Skeletal muscle cell (primary cell): ENCODE measurements at regions not wholly inside any gene's neighbourhood (a gene's known extent, or its start where the extent isn't known, plus 50 kb on each side); places are given as distances from the start of the nearest gene placed in this dataset.
"Not testable (repeated sequence)": the region's sequence is repeated elsewhere in the genome, so short reads cannot be mapped to it uniquely, and the experiment has no call there.

Experiments used
- DNase-seq: peaks from one replicate; pipeline ENCODE4 v3.0.0-alpha.2; 2010; ENCODE audit warnings: low read depth
- H3K4me3 ChIP-seq: 2 replicates; pipeline ENCODE4 v1.5.1; 2011; ENCODE audit warnings: low read depth, mild to moderate bottlenecking, control low read depth, low read length, moderate library complexity

GRCh38 chr1:25018110-25018735 lies 88.1 kb upstream of the RUNX3 start:
- no peak overlapping the region for H3K4me3 ChIP-seq
- DNase-seq: no peak

- H3K4me3 ChIP-seq: no peak overlapping the region
- DNase-seq: peak; percentile 60
Measured at GRCh38 chr1:25017436-25018109, 87.5 kb upstream of the RUNX3 start.

DNA sequence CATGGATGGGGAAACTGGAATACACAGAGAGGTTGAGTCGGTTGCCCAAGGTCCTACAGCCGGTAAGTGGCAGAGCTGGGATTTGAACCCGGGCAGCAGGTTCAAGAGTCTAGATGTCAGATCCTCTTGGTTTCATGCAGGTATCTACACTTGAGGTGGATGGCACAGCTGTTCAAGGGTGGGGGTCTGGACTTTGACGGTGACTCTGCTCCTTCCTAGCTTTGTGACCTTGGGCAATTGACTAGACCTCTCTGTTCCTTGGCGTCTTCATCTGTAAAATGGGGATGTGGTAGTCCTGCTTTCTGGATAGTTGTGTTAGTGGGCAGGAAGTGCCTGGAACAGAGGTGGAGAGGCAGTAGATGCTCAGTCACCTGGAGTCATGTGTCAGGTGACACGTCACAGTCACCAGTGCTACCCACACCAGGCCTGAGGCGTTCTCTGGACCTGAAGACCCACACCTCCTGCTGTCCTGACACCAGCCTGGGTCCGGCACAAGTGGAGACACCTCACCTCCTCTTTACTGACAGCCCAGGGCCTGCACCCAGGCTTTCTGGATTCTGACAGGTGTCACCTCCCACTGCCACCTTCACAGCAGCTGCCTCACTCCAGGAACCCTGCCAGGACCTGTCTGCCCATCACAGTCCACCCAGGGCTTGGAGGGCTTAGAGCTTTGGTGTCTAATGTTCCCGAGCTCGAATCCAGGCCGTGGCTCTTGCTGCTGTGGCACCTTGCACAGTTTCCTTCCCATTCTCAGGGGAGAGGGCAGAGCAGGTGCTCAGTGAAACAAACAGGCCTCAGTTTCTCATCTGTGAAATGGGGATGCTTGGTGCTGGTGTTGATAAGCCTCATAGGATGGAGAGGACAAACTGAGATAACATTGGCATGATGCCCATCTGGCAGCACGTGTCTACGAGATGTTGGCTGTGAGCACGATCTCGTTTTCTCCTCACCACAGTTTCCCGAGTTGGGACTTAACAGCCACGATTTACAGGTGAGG lies 83.2 kb upstream of the RUNX3 start:
- H3K4me3 ChIP-seq: no peak overlapping the region
- no peak for DNase-seq

DNA sequence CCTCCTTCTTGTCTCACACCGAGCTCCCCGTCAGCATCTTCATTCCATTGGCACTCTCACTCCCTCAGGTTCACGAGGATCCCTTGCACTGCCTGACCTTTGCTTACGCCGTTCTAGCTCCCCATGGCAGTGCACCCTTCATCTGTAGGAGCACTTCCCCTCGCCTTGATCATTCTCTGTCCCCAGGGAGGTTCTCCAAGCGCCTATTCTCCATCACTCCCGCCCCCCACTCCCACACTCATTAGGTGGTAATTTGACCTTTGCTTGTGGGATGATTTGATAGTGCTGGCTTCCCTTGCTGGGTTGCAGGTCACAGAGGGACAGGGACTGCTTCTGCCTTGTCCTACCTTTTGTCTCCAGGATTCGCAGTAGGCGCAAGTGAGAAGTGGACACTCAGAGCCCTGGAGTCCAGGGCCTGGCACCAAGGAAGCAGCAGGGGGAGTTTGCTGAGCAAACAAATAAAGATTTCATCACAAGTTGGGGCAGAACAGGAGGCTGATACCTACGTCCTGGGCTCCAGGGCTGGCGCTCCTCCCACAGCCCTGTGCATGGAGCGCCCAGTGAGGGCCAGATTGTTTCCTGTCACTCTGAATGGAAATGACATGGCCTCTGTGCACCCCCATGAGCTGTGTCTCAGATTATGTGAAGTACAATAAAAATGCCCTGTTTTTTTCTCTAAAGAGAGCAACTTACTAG lies 82.0 kb upstream of the RUNX3 start:
- no peak overlapping the region for H3K4me3 ChIP-seq
- no peak for DNase-seq

DNA sequence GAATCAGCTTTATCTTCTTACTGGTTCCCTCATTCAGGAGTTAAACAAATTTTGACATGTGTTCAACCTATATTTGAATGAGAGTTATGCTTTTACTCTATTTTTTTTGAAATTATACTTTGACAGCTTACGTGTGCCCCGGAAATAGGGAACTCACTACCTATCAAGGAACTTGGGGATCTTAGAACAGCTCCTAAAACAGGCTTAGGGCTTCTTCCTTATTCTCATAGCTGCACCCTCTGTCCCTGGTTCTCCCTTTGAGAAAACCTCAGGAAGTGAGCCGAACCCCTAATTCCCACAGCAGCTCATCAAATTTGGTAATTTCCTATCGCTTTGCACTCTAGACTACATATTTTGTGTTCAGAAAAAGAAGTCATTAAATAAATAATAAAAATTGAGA lies 81.2 kb upstream of the RUNX3 start:
- H3K4me3 ChIP-seq: no peak overlapping the region
- DNase-seq: no peak

DNA sequence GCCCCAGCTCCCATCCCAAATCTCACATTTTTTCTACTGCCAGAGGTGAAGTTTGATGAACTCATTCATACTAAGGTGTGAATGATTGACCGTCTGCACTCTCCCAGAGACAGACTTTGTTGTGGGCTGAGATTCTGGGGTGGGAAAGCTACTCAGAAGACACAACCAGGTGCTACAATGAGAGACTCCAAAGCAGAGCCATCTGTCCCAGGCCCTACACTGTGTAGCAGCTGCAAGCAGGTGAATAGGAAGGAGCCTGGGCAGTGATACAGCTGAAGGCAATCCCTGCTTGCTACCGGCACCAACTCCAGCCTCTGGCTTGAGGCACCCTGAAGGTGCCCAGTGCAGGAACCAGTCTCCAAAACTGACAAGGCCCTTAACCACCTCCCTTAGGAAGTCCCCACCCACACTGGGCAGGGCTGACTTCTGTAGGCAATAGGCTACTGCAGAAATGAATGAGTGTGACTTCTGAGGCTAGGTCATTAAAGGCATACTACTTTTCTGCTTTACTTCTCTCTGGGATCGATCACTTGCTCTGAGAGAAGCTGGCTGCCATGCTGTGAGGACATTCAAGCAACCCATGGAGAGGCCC lies 79.7 kb upstream of the RUNX3 start:
- no peak for DNase-seq
- H3K4me3 ChIP-seq: no peak overlapping the region

- no peak for DNase-seq
- no peak overlapping the region for H3K4me3 ChIP-seq
Measured at GRCh38 chr1:25008192-25008485, 78.1 kb upstream of the RUNX3 start.

DNA sequence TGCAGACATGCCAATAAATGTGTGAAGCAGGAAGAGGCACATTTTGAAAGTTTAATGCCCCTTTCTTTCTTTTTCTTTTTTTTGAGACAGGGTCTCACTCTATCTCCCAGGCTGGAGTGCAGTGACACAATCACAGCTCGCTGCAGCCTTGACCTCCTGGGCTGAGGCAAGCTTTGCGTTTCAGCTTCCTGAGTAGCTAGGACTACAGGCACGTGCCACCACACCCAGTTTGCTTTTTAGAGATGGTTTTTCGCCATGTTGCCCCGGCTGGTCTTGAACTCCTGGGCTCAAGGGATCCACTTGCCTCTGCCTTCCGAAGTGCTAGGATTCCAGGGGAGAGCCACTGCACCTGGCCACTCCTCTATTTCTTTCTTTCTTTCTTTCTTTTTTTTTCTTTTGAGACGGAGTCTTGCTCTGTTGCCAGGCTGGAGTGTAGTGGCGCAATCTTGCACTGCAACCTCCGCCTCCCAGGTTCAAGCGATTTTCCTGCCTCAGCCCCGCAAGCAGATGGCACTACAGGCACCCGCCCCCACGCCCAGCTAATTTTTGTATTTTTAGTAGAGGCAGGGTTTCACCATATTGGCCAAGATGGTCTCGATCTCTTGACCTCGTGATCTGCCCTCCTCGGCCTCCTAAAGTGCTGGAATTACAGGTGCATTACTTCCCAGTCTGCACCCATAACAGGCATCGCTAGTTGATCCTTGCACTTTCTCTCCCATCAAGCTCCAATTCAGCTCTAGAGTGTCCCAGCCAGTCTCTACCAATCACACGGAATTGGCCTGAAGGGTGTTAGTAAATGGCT lies 77.5 kb upstream of the RUNX3 start:
- not testable (repeated sequence) for DNase-seq, H3K4me3 ChIP-seq

DNA sequence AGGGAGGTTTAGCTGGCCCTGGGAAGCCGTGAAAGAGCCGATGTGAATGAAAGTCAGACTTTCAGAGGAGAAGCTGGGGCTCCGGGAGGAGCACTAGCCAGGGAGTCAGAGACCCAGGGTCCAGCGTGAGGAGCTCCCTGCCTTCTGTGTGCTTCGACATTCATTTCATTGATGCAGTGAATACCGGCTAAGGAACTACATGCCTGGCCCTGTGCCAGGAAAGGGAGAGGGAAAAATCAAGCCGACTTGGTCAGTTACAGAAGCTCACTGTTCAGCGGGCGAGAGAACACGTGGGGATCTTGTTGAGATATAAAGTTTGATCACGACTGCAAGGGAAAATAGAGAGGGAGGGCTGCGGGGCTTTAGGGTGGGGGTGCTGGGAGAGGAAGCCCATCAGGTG lies 76.7 kb upstream of the RUNX3 start:
- H3K4me3 ChIP-seq: no peak overlapping the region
- DNase-seq: no peak

- no peak overlapping the region for H3K4me3 ChIP-seq
- no peak for DNase-seq
Measured at GRCh38 chr1:25004355-25004754, 74.3 kb upstream of the RUNX3 start.

DNA sequence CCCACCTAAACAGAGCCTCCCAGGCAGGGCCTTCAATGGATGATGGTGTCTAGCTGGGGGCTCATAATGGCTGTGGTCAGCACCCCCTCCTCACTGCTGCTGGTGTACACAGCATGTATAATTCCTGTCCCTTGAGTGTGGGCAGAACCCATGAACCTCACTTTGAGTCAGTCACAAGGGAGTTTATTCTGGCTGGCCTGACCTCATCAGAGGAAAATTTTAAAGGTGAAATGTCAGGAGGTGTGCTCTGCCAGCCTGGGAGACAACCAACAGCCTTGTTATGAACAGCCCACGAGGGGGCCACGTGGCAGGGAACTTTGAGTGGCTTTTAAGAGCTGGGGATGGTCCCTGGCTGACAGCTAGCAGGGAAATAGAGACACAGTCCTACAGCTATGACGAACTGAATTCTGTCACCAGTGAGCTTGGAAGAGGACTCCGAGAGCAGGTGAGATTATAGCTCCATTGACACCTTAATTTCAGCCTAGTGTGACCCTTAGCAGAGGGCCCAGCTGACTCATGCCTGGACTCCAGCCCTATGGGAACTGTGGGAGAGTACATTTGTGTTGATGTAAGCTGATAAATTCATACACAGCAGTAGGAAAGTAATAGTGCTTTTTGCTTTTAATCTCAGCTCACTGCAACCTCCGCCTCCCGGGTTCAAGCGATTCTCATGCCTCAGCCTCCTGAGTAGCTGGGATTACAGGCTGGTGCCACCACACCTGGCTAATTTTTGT lies 73.5 kb upstream of the RUNX3 start:
- no peak for DNase-seq
- H3K4me3 ChIP-seq: no peak overlapping the region

DNA sequence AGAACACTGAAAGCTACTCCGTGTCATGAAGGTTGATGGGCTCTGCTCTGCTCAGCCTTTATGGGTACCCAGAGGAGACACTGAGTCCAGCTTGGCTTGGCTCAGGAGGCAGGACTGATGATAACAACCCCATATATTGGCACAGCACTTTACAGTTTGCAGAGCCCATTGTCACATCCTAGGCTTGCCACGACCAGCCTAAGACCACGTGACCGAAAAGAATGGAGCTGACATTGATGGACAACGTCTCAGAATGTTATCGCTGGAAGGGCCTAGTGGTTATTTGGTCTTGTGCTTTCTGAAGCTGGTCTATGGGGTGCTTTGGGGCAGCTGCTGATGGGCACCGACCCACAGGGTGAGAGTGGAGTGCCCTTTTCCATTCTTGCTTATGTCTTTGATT lies 72.9 kb upstream of the RUNX3 start:
- H3K4me3 ChIP-seq: no peak overlapping the region
- no peak for DNase-seq

DNA sequence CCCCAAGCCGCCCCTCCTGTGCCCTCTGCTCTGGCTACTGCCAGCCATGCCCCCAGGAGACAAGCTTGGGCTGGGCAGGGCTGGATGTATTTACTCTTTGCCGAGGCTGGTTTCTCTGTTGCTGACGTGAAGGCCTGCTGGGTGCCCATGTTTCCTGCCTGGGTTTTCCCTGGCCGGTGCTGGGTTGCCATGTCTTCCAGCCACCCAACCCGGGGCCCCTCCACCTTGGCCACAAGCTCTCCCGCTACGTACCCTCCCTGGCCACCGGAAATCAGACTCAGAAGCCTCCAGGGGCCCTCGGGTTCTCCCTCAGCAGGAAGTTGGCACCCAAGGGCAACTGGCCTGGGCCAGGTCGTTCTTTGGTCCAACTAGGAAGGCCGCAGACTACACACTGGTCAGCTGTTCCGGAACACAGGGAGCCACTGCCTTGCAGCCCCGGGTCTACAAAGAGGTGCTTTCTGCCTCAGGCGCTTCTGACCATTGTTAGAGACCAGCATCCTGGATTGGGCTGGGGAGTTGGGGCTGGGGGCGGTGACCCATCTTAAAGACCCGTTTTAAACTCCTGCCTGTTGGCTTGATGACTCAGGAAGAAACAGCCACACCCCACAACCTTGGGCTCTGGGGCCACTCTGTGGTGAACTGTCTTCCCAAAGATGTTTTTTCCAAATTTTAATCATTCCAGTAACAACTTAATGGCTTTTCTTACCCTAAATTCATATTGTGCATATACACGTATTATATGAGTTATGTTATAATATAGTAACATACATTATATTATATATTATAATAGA lies 71.2 kb upstream of the RUNX3 start:
- DNase-seq: no peak
- no peak overlapping the region for H3K4me3 ChIP-seq

DNA sequence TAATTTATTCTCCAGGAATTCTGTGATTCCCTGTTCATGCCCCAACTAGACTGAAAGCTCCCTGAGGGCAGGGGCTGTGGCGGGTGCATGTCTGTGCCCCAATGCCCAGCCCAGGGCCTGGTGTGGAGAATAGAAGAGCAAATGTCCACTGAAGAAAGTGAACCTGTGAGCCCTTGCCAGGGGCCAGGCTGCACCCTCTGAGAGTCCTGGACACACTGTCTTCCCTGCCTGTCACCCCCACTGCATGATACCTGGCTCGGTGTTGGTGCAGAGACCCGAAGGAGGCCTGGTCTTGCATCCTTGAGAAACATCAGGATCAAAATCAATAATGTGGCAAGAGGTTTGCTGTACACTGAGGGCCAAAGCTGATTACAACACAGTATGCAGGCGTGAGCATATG lies 69.8 kb upstream of the RUNX3 start:
- DNase-seq: no peak
- no peak overlapping the region for H3K4me3 ChIP-seq

- no peak overlapping the region for H3K4me3 ChIP-seq
Measured at GRCh38 chr1:24999426-24999825, 69.3 kb upstream of the RUNX3 start.

DNA sequence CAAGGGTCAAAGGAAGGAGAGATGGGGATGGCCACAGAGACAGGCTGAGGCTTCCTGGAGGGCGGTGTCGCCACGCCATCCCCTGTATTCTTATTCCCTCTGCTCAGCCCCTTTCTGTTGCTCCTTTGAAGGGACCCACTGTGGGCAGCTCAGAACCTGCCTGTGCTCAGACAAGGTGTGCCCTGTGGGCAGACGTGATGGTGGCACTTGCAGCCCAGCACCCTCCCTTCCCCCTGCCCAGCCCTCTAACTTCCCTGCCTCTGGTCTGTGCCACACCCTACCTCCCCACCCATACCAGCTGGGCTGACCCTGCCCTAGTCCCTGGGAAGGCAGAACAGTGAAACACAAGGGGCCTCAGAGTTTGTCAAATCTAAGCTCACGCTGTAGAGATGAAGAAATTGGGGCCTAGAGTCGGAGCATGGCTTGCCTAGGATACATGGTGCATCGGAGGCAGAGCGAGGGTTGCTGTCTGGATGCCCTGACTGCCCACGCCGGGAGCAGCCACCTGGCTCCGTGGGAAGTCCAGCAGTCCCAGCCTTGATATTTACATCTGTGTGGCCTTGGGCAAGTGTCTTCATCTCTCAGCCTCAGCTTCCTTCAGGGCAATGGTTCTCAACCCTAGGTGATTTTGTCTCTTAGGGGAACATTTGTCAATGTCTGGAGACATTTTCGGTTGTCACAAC lies 68.6 kb upstream of the RUNX3 start:
- H3K4me3 ChIP-seq: no peak overlapping the region
- DNase-seq: no peak

More at GRCh38 chr1:24999426-24999825, 69.3 kb upstream of the RUNX3 start:
- no peak for DNase-seq
